AG04449 (cell line): ENCODE measurements at regions not wholly inside any gene's neighbourhood (a gene's known extent, or its start where the extent isn't known, plus 50 kb on each side); places are given as distances from the start of the nearest gene placed in this dataset.

ENCODE experiments used
- CTCF ChIA-PET: fragments of 350-600 bp; formaldehyde crosslinking; extraction: SDS; loops from one replicate; lab custom pipeline; 2021; ENCODE audit warnings: antibody characterized with exemption; lab: Yijun Ruan, JAX
- POLR2A ChIA-PET: fragments of 400-600, 350-600 bp; formaldehyde crosslinking; extraction: SDS; loops from one replicate; lab custom pipeline; 2020; ENCODE audit warnings: antibody characterized with exemption, inconsistent platforms; lab: Yijun Ruan, JAX
- DNase-seq: peaks from one replicate; pipeline ENCODE4 v3.0.0-alpha.2; 2010; ENCODE audit warnings: low read depth, low spot score
- H3K4me3 ChIP-seq: 2 replicates; pipeline ENCODE4 v1.5.1; 2011; ENCODE audit warnings: low read depth, mild to moderate bottlenecking, control low read depth, low read length
- CTCF ChIP-seq: IDR thresholded peaks from one replicate; pipeline ENCODE4 v1.5.1; 2011; ENCODE audit warnings: mild to moderate bottlenecking, moderate library complexity, low read length, control low read depth, inconsistent platforms; ENCODE audit not compliant: insufficient read depth; ENCODE audit errors: missing control alignments

- TF ChIP-seq CTCF: no peak
- peak overlapping the region; percentile 26 for H3K4me3 ChIP-seq
- CTCF ChIA-PET: interaction anchor here (1.7 kb wide), 1 partner anchor 8 kb away, joined by 4 read pairs; no protein-coding TSS in a partner anchor
- no peak for DNase-seq
- POLR2A ChIA-PET: interaction anchor here (1.1 kb wide), 1 partner anchor 14 kb away, joined by 3 read pairs; no protein-coding TSS in a partner anchor
These were observed 50.2 kb upstream of the ZNF366 start for GRCh38 chr5:72557167-72558045.
